ENCODE measurements at regions not wholly inside any gene's neighbourhood (a gene's known extent, or its start where the extent isn't known, plus 50 kb on each side); places are given as distances from the start of the nearest gene placed in this dataset.

DNA sequence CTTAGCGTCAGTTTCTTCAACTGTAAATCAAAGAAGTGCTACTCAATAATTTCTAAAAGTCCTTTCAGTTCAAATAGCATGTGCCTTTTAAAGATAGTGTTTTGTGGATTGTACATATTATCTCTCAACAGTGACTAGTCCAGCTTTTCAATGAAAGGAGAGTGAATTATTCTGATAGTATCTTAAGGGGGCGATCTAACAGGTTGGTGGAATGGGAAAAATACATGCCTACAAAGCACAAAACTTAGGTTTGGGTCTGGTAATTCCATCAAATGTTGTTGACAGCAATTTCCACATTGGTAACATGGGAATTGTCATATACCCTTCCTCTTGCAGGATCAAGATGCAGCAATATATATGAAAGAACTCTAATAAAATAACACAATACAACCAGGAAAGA, 50.1 kb upstream of the HDGFL1 start:
- peaks cover 4% of the 10 kb centered on the region; the same call in 2 of the 3 replicates for H3K4me1 Mint-ChIP-seq
- no peak for ATAC-seq
- peak; percentile 31 for DNase-seq (ENCODE audit: low spot score)
- no peaks in the 10 kb centered on the region for H3K27me3 ChIP-seq (ENCODE audit: insufficient read depth)
- no peaks in the 10 kb centered on the region for H3K36me3 Mint-ChIP-seq (ENCODE audit: low read depth)
- no peaks in the 10 kb centered on the region for H4K20me1 ChIP-seq (replicated peaks; ENCODE audit: insufficient read depth)
- no peak overlapping the region for H3K4me2 ChIP-seq
- H3K27ac ChIP-seq (ENCODE audit: low read depth): no peak overlapping the region
- H3K79me2 ChIP-seq (replicated peaks; ENCODE audit: insufficient read depth): no peaks in the 10 kb centered on the region
- H2AFZ ChIP-seq: no peak overlapping the region
- H3K4me3 Mint-ChIP-seq: no peak overlapping the region
- no peaks in the 10 kb centered on the region for H3K9me2 ChIP-seq (ENCODE audit: insufficient read depth)
- H3F3A ChIP-seq (replicated peaks; ENCODE audit: low read depth): no peaks in the 10 kb centered on the region
- H3K27ac Mint-ChIP-seq: peak overlapping the region; percentile 10; the same call in 1 of the 2 replicates
- H3K4me3 ChIP-seq: no peak overlapping the region
- H3K36me3 ChIP-seq (ENCODE audit: insufficient read depth): no peaks in the 10 kb centered on the region
- peaks cover 3% of the 10 kb centered on the region for H3K27me3 Mint-ChIP-seq (ENCODE audit: insufficient read depth, low read depth, poor library complexity)
- no peaks in the 10 kb centered on the region for H3K9me3 Mint-ChIP-seq
- H3K4me1 ChIP-seq (ENCODE audit: insufficient read depth): no peaks in the 10 kb centered on the region
- TF ChIP-seq ZNF114 (CRISPR knock-in tag; IDR thresholded peaks at IDR 0.05) (no peak), CREB1 (CRISPR knock-in tag; IDR thresholded peaks at IDR 0.05; ENCODE audit: low read depth) (no peak), JUNB (IDR thresholded peaks at IDR 0.05; ENCODE audit: unreplicated experiment) (no peak), EZH2phosphoT487 (IDR thresholded peaks at IDR 0.05; ENCODE audit: unreplicated experiment) (no peak), CTCF (conservative IDR thresholded peaks at IDR 0.05; ENCODE audit: low read depth in 2 of 2) (peak; percentile 43 to 56; a peak in 3 of 4 replicates)

All from GM23338 (cell line).